Muscle of leg (tissue), 3 donors: ENCODE measurements at regions not wholly inside any gene's neighbourhood (a gene's known extent, or its start where the extent isn't known, plus 50 kb on each side); places are given as distances from the start of the nearest gene placed in this dataset.

Experiments
- DNase-seq: peaks from one replicate; pipeline ENCODE4 v3.0.0; 2013
- H3K27ac ChIP-seq: one replicate; pipeline ENCODE4 v1.5.1; 2013; ENCODE audit warnings: mild to moderate bottlenecking, low read length, control low read depth
- H3K27me3 ChIP-seq: one replicate; pipeline ENCODE4 v1.6.1; 2013; ENCODE audit warnings: low read length; ENCODE audit not compliant: control insufficient read depth, insufficient read depth
- H3K36me3 ChIP-seq: one replicate; pipeline ENCODE4 v1.6.1; 2013; ENCODE audit warnings: low read length; ENCODE audit not compliant: control insufficient read depth, insufficient read depth
- H3K4me1 ChIP-seq: one replicate; pipeline ENCODE4 v1.6.1; 2013; ENCODE audit warnings: low read length; ENCODE audit not compliant: control insufficient read depth, insufficient read depth
- H3K4me3 ChIP-seq: one replicate; pipeline ENCODE4 v1.5.1; 2013; ENCODE audit warnings: low read length, control low read depth
- H3K9me3 ChIP-seq: replicated peaks from 2 replicates; pipeline ENCODE4 v1.6.1; 2013; ENCODE audit warnings: low read depth, low read length; ENCODE audit not compliant: control insufficient read depth
- WGBS: methylation state at CpG from one replicate; pipeline ENCODE4 v1.1.5; 2013; ENCODE audit warnings: missing lambda C conversion rate; ENCODE audit not compliant: insufficient coverage; 5-methylcytosine and 5-hydroxymethylcytosine counted together

- Histone ChIP-seq H3K27ac (no peak overlapping the region), H3K4me1 (peaks cover 51% of the 10 kb centered on the region)
- WGBS = 80% methylated on average over 7 of the region's 7 CpGs
These were observed 52.7 kb upstream of the NEURL1B start for GRCh38 chr5:172588380-172588779.

GRCh38 chr5:172587061-172587405 is 54.0 kb upstream of the NEURL1B start:
- H3K4me1 ChIP-seq = peaks cover 54% of the 10 kb centered on the region
- no peaks in the 10 kb centered on the region for H3K9me3 ChIP-seq
- H3K27me3 ChIP-seq = no peaks in the 10 kb centered on the region
- no peak overlapping the region for H3K4me3 ChIP-seq
- no peaks in the 10 kb centered on the region for H3K36me3 ChIP-seq
- 71% methylated on average over 8 of the region's 8 CpGs for WGBS
- no peak overlapping the region for H3K27ac ChIP-seq
- DNase-seq = no peak

More at GRCh38 chr5:172588380-172588779, 52.7 kb upstream of the NEURL1B start:
- Histone ChIP-seq H3K9me3 (no peaks in the 10 kb centered on the region), H3K4me3 (no peak overlapping the region), H3K36me3 (no peaks in the 10 kb centered on the region), H3K27me3 (no peaks in the 10 kb centered on the region)
- no peak for DNase-seq

- H3K4me3 ChIP-seq = no peak overlapping the region
- H3K36me3 ChIP-seq = no peaks in the 10 kb centered on the region
- no peaks in the 10 kb centered on the region for H3K27me3 ChIP-seq
- DNase-seq = no peak
- H3K27ac ChIP-seq = no peak overlapping the region
- H3K9me3 ChIP-seq = no peaks in the 10 kb centered on the region
- peaks cover 56% of the 10 kb centered on the region for H3K4me1 ChIP-seq
- WGBS = 33% methylated on average over 16 of the region's 22 CpGs
These were observed 54.7 kb upstream of the NEURL1B start for GRCh38 chr5:172586125-172587060.

GRCh38 chr5:172585114-172585513 is 55.9 kb upstream of the NEURL1B start:
- no peak overlapping the region for H3K4me3 ChIP-seq
- peaks cover 56% of the 10 kb centered on the region for H3K4me1 ChIP-seq
- peak overlapping the region; percentile 67 for H3K27ac ChIP-seq
- no peaks in the 10 kb centered on the region for H3K27me3 ChIP-seq
- no peak for DNase-seq
- H3K36me3 ChIP-seq = no peaks in the 10 kb centered on the region
- no peaks in the 10 kb centered on the region for H3K9me3 ChIP-seq
- WGBS = 45% methylated on average over 4 of the region's 5 CpGs

- Histone ChIP-seq H3K27ac (peak overlapping the region; percentile 67), H3K4me1 (peaks cover 58% of the 10 kb centered on the region), H3K4me3 (no peak overlapping the region), H3K36me3 (no peaks in the 10 kb centered on the region), H3K9me3 (no peaks in the 10 kb centered on the region), H3K27me3 (no peaks in the 10 kb centered on the region)
- 59% methylated on average over 8 of the region's 8 CpGs for WGBS
- no peak for DNase-seq
These were observed 56.4 kb upstream of the NEURL1B start for GRCh38 chr5:172584638-172585037.

GRCh38 chr5:172583931-172584511 is 57.0 kb upstream of the NEURL1B start:
- DNase-seq = peak; percentile 91
- H3K36me3 ChIP-seq = no peaks in the 10 kb centered on the region
- H3K4me1 ChIP-seq = peaks cover 61% of the 10 kb centered on the region
- no peak overlapping the region for H3K4me3 ChIP-seq
- 11% methylated on average over 2 of the region's 7 CpGs for WGBS
- peak overlapping the region; percentile 67 for H3K27ac ChIP-seq
- H3K27me3 ChIP-seq = no peaks in the 10 kb centered on the region
- H3K9me3 ChIP-seq = no peaks in the 10 kb centered on the region

GRCh38 chr5:172582940-172583339 is 58.1 kb upstream of the NEURL1B start:
- DNase-seq = no peak
- H3K9me3 ChIP-seq = no peaks in the 10 kb centered on the region
- H3K36me3 ChIP-seq = no peaks in the 10 kb centered on the region
- peaks cover 55% of the 10 kb centered on the region for H3K4me1 ChIP-seq
- peak overlapping the region; percentile 39 for H3K27ac ChIP-seq
- H3K4me3 ChIP-seq = no peak overlapping the region
- H3K27me3 ChIP-seq = no peaks in the 10 kb centered on the region
- WGBS = 95% methylated on average over 4 of the region's 6 CpGs

GRCh38 chr5:172581315-172581714 is 59.7 kb upstream of the NEURL1B start:
- H3K4me1 ChIP-seq = peaks cover 40% of the 10 kb centered on the region
- no peaks in the 10 kb centered on the region for H3K27me3 ChIP-seq

GRCh38 chr5:172579403-172579990 is 61.6 kb upstream of the NEURL1B start:
- H3K4me1 ChIP-seq = peaks cover 43% of the 10 kb centered on the region
- no peaks in the 10 kb centered on the region for H3K9me3 ChIP-seq
- H3K36me3 ChIP-seq = no peaks in the 10 kb centered on the region
- DNase-seq = no peak
- WGBS = 93% methylated on average over 4 of the region's 5 CpGs
- no peaks in the 10 kb centered on the region for H3K27me3 ChIP-seq
- no peak overlapping the region for H3K27ac ChIP-seq
- H3K4me3 ChIP-seq = no peak overlapping the region

More at GRCh38 chr5:172581315-172581714, 59.7 kb upstream of the NEURL1B start:
- H3K27ac ChIP-seq = no peak overlapping the region
- no peaks in the 10 kb centered on the region for H3K9me3 ChIP-seq
- H3K36me3 ChIP-seq = no peaks in the 10 kb centered on the region
- no peak overlapping the region for H3K4me3 ChIP-seq
- WGBS = 80% methylated on average over 1 of the region's 4 CpGs
- DNase-seq = no peak

GRCh38 chr5:172577267-172577909 is 63.7 kb upstream of the NEURL1B start:
- Histone ChIP-seq H3K9me3 (peaks cover 3% of the 10 kb centered on the region), H3K36me3 (no peaks in the 10 kb centered on the region), H3K27ac (no peak overlapping the region), H3K27me3 (no peaks in the 10 kb centered on the region), H3K4me1 (peaks cover 48% of the 10 kb centered on the region), H3K4me3 (no peak overlapping the region)
- no CpG with 5 or more reads among the region's 7 CpGs for WGBS
- DNase-seq = no peak
